ENCODE measurements at regions not wholly inside any gene's neighbourhood (a gene's known extent, or its start where the extent isn't known, plus 50 kb on each side); places are given as distances from the start of the nearest gene placed in this dataset.

DNA sequence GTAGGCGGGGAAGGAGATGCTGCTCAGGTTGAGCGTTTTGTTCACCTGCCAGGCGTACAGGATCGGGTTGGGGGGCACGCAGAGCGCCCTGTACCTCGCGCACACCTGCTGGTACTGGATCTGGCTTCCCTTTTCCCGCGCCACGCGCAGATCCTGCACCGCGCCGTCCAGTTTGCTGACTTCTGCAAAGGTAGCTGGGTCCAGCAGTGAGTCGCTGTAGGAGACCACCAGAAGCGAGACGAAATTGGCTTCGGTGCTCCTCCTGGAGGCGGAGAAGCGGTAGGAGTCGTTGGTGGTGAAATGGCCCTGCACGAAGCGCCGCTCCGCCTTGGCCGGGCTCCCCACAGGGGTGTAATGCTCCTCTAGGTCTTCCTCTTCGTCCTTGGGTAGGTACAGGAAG lies 90.7 kb upstream of the RAB18 start:
- no peak overlapping the region for H3K4me3 ChIP-seq
- peak in 1 of 2 donors; percentile 19 for ATAC-seq (ENCODE audit: low FRiP score in 2 of 2)
- H3K4me1 ChIP-seq: no peaks in the 10 kb centered on the region
- no peaks in the 10 kb centered on the region for H3K9me3 ChIP-seq
- no peaks in the 10 kb centered on the region for H3K36me3 ChIP-seq
- 73 to 78% methylated on average over 24 to 26 of the region's 28 CpGs for WGBS, 2 donors
- no peak for DNase-seq
- H3K27me3 ChIP-seq: peaks cover 0 to 7% (median 2%) of the 10 kb centered on the region in 4 donors
- TF ChIP-seq, protein P1, sequence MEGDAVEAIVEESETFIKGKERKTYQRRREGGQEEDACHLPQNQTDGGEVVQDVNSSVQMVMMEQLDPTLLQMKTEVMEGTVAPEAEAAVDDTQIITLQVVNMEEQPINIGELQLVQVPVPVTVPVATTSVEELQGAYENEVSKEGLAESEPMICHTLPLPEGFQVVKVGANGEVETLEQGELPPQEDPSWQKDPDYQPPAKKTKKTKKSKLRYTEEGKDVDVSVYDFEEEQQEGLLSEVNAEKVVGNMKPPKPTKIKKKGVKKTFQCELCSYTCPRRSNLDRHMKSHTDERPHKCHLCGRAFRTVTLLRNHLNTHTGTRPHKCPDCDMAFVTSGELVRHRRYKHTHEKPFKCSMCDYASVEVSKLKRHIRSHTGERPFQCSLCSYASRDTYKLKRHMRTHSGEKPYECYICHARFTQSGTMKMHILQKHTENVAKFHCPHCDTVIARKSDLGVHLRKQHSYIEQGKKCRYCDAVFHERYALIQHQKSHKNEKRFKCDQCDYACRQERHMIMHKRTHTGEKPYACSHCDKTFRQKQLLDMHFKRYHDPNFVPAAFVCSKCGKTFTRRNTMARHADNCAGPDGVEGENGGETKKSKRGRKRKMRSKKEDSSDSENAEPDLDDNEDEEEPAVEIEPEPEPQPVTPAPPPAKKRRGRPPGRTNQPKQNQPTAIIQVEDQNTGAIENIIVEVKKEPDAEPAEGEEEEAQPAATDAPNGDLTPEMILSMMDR (IDR thresholded peaks at IDR 0.05): no peak
- TF ChIP-seq EP300 (IDR thresholded peaks at IDR 0.05) (no peak), POLR2A (IDR thresholded peaks at IDR 0.05) (no peak)
- no peak overlapping the region for H3K27ac ChIP-seq

DNA sequence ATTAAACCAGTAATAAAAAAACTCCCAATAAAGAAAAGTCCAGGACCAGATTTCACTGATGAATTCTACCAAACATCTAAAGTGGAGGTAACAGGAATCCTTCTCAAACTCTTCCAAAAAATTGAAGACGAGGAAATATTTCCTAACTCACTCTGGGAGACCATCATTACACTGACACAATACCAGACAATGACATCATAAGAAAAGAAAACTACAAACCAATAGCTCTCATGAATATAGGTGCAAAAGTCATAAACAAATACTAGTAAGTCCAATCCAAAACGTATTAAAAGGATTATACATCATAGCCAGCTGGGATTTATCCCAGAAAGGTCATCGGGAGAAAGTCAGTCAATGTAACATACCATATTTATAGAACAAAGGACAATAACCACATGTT lies 94.0 kb upstream of the RAB18 start:
- no peak overlapping the region for H3K27ac ChIP-seq
- DNase-seq (no peak), ATAC-seq (ENCODE audit: low FRiP score in 2 of 2) (no peak)
- 60 to 69% methylated on average over 3 of the region's 3 CpGs for WGBS, 2 donors
- H3K4me1 ChIP-seq: no peaks in the 10 kb centered on the region
- H3K36me3 ChIP-seq: no peaks in the 10 kb centered on the region
- peaks cover 0 to 7% (median 2%) of the 10 kb centered on the region in 4 donors for H3K27me3 ChIP-seq
- no peak overlapping the region for H3K4me3 ChIP-seq
- H3K9me3 ChIP-seq: no peaks in the 10 kb centered on the region
- TF ChIP-seq POLR2A (IDR thresholded peaks at IDR 0.05) (no peak), POLR2AphosphoS5 (IDR thresholded peaks at IDR 0.05) (no peak), EP300 (IDR thresholded peaks at IDR 0.05) (no peak)
- TF ChIP-seq, protein P1 (IDR thresholded peaks at IDR 0.05): no peak

DNA sequence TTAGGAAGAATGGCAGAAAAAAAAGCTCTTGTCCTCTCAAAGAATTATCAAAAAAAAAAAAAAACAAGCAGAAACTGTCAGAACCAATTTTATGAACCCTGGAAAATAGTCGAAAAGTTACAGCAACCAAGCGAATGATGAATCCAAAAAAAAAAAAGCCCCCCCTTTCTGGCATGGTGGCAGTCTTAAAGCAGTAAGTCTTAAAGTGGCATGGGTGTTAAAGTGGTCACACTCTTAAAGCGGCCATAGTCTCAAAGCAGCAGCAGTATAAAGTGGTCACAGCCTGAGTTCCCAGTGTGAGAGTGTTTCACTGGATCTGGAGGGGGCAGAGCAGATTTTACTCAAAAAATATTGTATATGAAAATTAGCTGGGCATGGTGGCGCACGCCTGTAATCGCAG lies 96.8 kb upstream of the RAB18 start:
- Histone ChIP-seq H3K36me3 (no peaks in the 10 kb centered on the region), H3K27ac (no peak overlapping the region), H3K9me3 (no peaks in the 10 kb centered on the region), H3K4me1 (no peaks in the 10 kb centered on the region), H3K4me3 (no peak overlapping the region), H3K27me3 (no peaks in the 10 kb centered on the region)
- WGBS, 2 donors: 92 to 97% methylated on average over 6 of the region's 6 CpGs
- no peak for ATAC-seq (ENCODE audit: low FRiP score in 2 of 2)
- TF ChIP-seq, protein P1 (IDR thresholded peaks at IDR 0.05): no peak
- no peak for TF ChIP-seq POLR2AphosphoS5 (IDR thresholded peaks at IDR 0.05)
- no peak for TF ChIP-seq POLR2A (IDR thresholded peaks at IDR 0.05)
- no peak for TF ChIP-seq EP300 (IDR thresholded peaks at IDR 0.05)
- no peak for DNase-seq

DNA sequence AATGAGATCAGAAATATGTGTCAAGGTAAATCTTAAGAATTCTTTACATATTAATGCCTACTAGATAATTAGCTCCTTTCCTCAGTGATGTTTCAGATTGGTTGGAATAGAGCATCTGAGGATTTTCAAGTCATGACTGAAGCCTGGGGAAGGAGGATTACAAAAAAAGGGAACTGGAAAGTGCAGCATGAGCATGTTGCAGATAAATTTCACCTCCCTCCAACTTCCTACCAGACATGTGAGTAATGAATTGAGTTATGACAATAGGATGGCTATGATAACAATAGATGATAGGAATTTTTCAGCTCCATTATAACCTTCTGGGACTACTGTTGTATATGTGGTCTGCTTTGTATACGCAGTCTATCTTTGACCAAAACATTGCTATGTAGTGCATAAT lies 104.2 kb upstream of the RAB18 start:
- TF ChIP-seq POLR2A (IDR thresholded peaks at IDR 0.05): no peak
- TF ChIP-seq POLR2AphosphoS5 (IDR thresholded peaks at IDR 0.05): no peak
- no peak for TF ChIP-seq EP300 (IDR thresholded peaks at IDR 0.05)
- TF ChIP-seq, protein P1 (IDR thresholded peaks at IDR 0.05): no peak
- Histone ChIP-seq H3K27ac (no peak overlapping the region), H3K4me3 (no peak overlapping the region), H3K36me3 (no peaks in the 10 kb centered on the region), H3K27me3 (no peaks in the 10 kb centered on the region), H3K9me3 (no peaks in the 10 kb centered on the region), H3K4me1 (no peaks in the 10 kb centered on the region)
- ATAC-seq (ENCODE audit: low FRiP score in 2 of 2) (no peak), DNase-seq (no peak)
- WGBS, 2 donors: 0 to 90% methylated on average over 1 of the region's 1 CpG

DNA sequence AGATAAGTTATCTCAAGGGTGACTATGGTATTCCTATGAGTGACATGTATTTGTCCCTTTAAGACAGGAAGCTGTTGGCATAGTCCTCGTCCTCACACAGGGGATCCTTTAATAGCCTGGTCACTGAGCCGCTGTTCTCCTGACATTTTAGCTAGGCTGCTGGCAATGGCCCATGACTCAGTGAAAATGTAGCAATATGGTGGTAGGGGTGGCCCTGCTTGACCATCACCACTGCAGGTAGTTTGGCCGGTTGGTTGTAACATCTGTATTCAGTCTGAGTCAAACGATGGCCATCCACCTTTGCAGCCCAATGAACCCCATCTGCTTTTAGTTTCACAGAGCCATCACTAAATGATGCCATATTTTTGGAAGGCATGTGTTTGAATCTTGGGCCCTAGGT lies 110.1 kb upstream of the RAB18 start:
- 90 to 100% methylated on average over 1 to 4 of the region's 4 CpGs for WGBS, 2 donors
- Histone ChIP-seq H3K27ac (no peak overlapping the region), H3K36me3 (no peaks in the 10 kb centered on the region), H3K9me3 (no peaks in the 10 kb centered on the region), H3K4me1 (no peaks in the 10 kb centered on the region), H3K27me3 (no peaks in the 10 kb centered on the region), H3K4me3 (no peak overlapping the region)
- no peak for TF ChIP-seq POLR2A (IDR thresholded peaks at IDR 0.05)
- no peak for TF ChIP-seq POLR2AphosphoS5 (IDR thresholded peaks at IDR 0.05)
- ATAC-seq (ENCODE audit: low FRiP score in 2 of 2) (no peak), DNase-seq (no peak)
